Fibroblast of mammary gland (primary cell): ENCODE measurements at regions not wholly inside any gene's neighbourhood (a gene's known extent, or its start where the extent isn't known, plus 50 kb on each side); places are given as distances from the start of the nearest gene placed in this dataset.

Experiments
- DNase-seq: peaks from one replicate; pipeline ENCODE4 v3.0.0-alpha.2; 2010; ENCODE audit warnings: low read depth
- H3K4me3 ChIP-seq: 2 replicates; pipeline ENCODE4 v1.5.1; 2011; ENCODE audit warnings: low read depth, mild to moderate bottlenecking, low read length, moderate library complexity; ENCODE audit not compliant: control insufficient read depth
- CTCF ChIP-seq: conservative IDR thresholded peaks from 2 replicates; pipeline ENCODE4 v1.5.1; 2011; ENCODE audit warnings: low read depth, low read length, inconsistent platforms; ENCODE audit not compliant: control insufficient read depth, insufficient read depth

- TF ChIP-seq CTCF = no peak
- no peak for DNase-seq
- H3K4me3 ChIP-seq = no peak overlapping the region
Observed at GRCh38 chr1:189644970-189645369, 832.7 kb downstream of the BRINP3 start.

GRCh38 chr1:189646066-189646465, 831.6 kb downstream of the BRINP3 start:
- no peak overlapping the region for H3K4me3 ChIP-seq
- TF ChIP-seq CTCF = no peak
- no peak for DNase-seq

- DNase-seq = no peak
- no peak overlapping the region for H3K4me3 ChIP-seq
- no peak for TF ChIP-seq CTCF
Observed at GRCh38 chr1:189654906-189655305, 822.8 kb downstream of the BRINP3 start.

GRCh38 chr1:189656628-189657530, 820.8 kb downstream of the BRINP3 start:
- H3K4me3 ChIP-seq = no peak overlapping the region
- no peak for DNase-seq
- TF ChIP-seq CTCF = no peak

GRCh38 chr1:189657715-189658114, 819.9 kb downstream of the BRINP3 start:
- no peak for TF ChIP-seq CTCF
- DNase-seq = no peak
- no peak overlapping the region for H3K4me3 ChIP-seq

- no peak overlapping the region for H3K4me3 ChIP-seq
- no peak for DNase-seq
Observed at GRCh38 chr1:189658381-189658780, 819.3 kb downstream of the BRINP3 start.

More at GRCh38 chr1:189658381-189658780, 819.3 kb downstream of the BRINP3 start:
- TF ChIP-seq CTCF = no peak
